Trophoblast cell (in vitro differentiated cells and primary cell): ENCODE measurements at regions not wholly inside any gene's neighbourhood (a gene's known extent, or its start where the extent isn't known, plus 50 kb on each side); places are given as distances from the start of the nearest gene placed in this dataset.

Experiments used
- DNase-seq, 2 donors: peaks; one replicate each; pipeline ENCODE4 v3.0.0-alpha.2; 2016
- H2AFZ ChIP-seq: 2 replicates; pipeline ENCODE4 v1.6.1; 2013; ENCODE audit warnings: low read length, moderate library complexity, mild to moderate bottlenecking; ENCODE audit not compliant: insufficient read depth, poor library complexity
- H2AK5ac ChIP-seq: 2 replicates; pipeline ENCODE4 v1.6.1; 2013; ENCODE audit warnings: mild to moderate bottlenecking, low read length
- H2BK120ac ChIP-seq: 2 replicates; pipeline ENCODE4 v1.6.1; 2013; ENCODE audit warnings: low read length, mild to moderate bottlenecking, moderate library complexity; ENCODE audit not compliant: insufficient read depth, poor library complexity
- H2BK12ac ChIP-seq: 2 replicates; pipeline ENCODE4 v1.6.1; 2013; ENCODE audit warnings: mild to moderate bottlenecking, low read length, moderate library complexity
- H2BK5ac ChIP-seq: 2 replicates; pipeline ENCODE4 v1.6.1; 2013; ENCODE audit warnings: low read length, low read depth, moderate library complexity, mild to moderate bottlenecking; ENCODE audit not compliant: poor library complexity
- H3K14ac ChIP-seq: 2 replicates; pipeline ENCODE4 v1.6.1; 2013; ENCODE audit warnings: mild to moderate bottlenecking, low read length
- H3K18ac ChIP-seq: 2 replicates; pipeline ENCODE4 v1.6.1; 2013; ENCODE audit warnings: mild to moderate bottlenecking, low read length
- H3K23ac ChIP-seq: 2 replicates; pipeline ENCODE4 v1.6.1; 2013; ENCODE audit warnings: low read length
- H3K27ac ChIP-seq: 2 replicates; pipeline ENCODE4 v1.5.1; 2013; ENCODE audit warnings: low read depth, mild to moderate bottlenecking, inconsistent platforms, low read length, moderate library complexity
- H3K27me3 ChIP-seq: 2 replicates; pipeline ENCODE4 v1.6.1; 2013; ENCODE audit warnings: inconsistent platforms, mild to moderate bottlenecking, low read length, moderate library complexity; ENCODE audit not compliant: insufficient read depth
- H3K36me3 ChIP-seq, 2 experiments: 1 replicate in 1 of 2; 2 replicates in 1 of 2; pipeline ENCODE4 v1.6.1; 2013; ENCODE audit warnings: low read length in 2 of 2, mild to moderate bottlenecking in 2 of 2, moderate library complexity in 1 of 2; ENCODE audit not compliant: insufficient read depth in 2 of 2, control insufficient read depth in 1 of 2
- H3K4ac ChIP-seq: 2 replicates; pipeline ENCODE4 v1.6.1; 2013; ENCODE audit warnings: low read depth, mild to moderate bottlenecking, low read length, moderate library complexity
- H3K4me1 ChIP-seq, 2 experiments: 1 replicate in 1 of 2; 2 replicates in 1 of 2; pipeline ENCODE4 v1.6.1; 2013; ENCODE audit warnings: low read length in 2 of 2, mild to moderate bottlenecking in 2 of 2, moderate library complexity in 1 of 2; ENCODE audit not compliant: insufficient read depth in 2 of 2, control insufficient read depth in 1 of 2
- H3K4me2 ChIP-seq: 2 replicates; pipeline ENCODE4 v1.6.1; 2013; ENCODE audit warnings: inconsistent platforms, mild to moderate bottlenecking, low read length, moderate library complexity
- H3K4me3 ChIP-seq: 2 replicates; pipeline ENCODE4 v1.5.1; 2013; ENCODE audit warnings: mild to moderate bottlenecking, low read depth, low read length, inconsistent platforms
- H3K79me1 ChIP-seq: one replicate; pipeline ENCODE4 v1.6.1; 2013; ENCODE audit warnings: low read length
- H3K79me2 ChIP-seq: 2 replicates; pipeline ENCODE4 v1.6.1; 2013; ENCODE audit warnings: low read length, mild to moderate bottlenecking; ENCODE audit not compliant: control insufficient read depth, insufficient read depth, poor library complexity
- H3K9ac ChIP-seq: 2 replicates; pipeline ENCODE4 v1.6.1; 2013; ENCODE audit warnings: mild to moderate bottlenecking, low read length
- H3K9me3 ChIP-seq: 2 replicates; pipeline ENCODE4 v1.6.1; 2013; ENCODE audit warnings: low read depth, mild to moderate bottlenecking, control low read depth, inconsistent platforms, low read length; ENCODE audit not compliant: insufficient read depth
- H4K12ac ChIP-seq: 2 replicates; pipeline ENCODE4 v1.6.1; 2013; ENCODE audit warnings: low read depth, mild to moderate bottlenecking, low read length, moderate library complexity
- H4K8ac ChIP-seq: 2 replicates; pipeline ENCODE4 v1.6.1; 2013; ENCODE audit warnings: low read depth, mild to moderate bottlenecking, low read length, moderate library complexity
- H4K91ac ChIP-seq: one replicate; pipeline ENCODE4 v1.6.1; 2013; ENCODE audit warnings: low read depth, mild to moderate bottlenecking, low read length, moderate library complexity
- WGBS: extraction: QIAGEN DNeasy Blood & Tissue Kit; methylation state at CpG from one replicate; pipeline ENCODE4 v1.1.7; 2013; ENCODE audit warnings: missing lambda C conversion rate; ENCODE audit not compliant: insufficient read length, insufficient coverage; ENCODE audit errors: extremely low coverage; 5-methylcytosine and 5-hydroxymethylcytosine counted together

DNA sequence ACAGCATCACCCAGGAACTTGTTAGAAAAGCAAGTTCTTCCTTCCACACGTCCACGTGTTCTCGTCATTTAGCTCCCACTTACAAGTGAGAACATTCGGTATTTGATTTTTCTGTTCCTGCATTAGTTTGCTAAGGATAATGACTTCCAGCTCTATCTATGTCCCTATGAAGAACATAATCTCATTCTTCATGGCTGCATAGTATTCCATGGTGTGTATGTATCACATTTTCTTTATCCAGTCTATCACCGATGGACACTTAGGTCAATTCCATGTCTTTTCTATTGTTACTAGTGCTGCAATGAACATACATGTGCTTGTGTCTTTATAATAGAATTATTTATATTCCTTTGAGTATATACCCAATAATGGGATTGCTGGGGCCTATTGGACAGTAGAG is 368.7 kb upstream of the RUNX1 start:
- H3K79me2 ChIP-seq, result no peaks in the 10 kb centered on the region
- H3K36me3 ChIP-seq, result no peaks in the 10 kb centered on the region
- no peak overlapping the region for H2AK5ac ChIP-seq
- H3K27me3 ChIP-seq, result no peaks in the 10 kb centered on the region
- no peaks in the 10 kb centered on the region for H3K79me1 ChIP-seq
- H3K4me2 ChIP-seq, result no peak overlapping the region
- no peak overlapping the region for H4K91ac ChIP-seq
- no peak overlapping the region for H4K12ac ChIP-seq
- no peak overlapping the region for H3K18ac ChIP-seq
- no peak overlapping the region for H2BK120ac ChIP-seq
- H2AFZ ChIP-seq, result no peak overlapping the region
- no peak overlapping the region for H2BK5ac ChIP-seq
- no peak overlapping the region for H3K23ac ChIP-seq
- no peak overlapping the region for H2BK12ac ChIP-seq
- H4K8ac ChIP-seq, result no peak overlapping the region
- H3K4me1 ChIP-seq, result no peaks in the 10 kb centered on the region
- no peak overlapping the region for H3K9ac ChIP-seq
- no peak overlapping the region for H3K14ac ChIP-seq
- no peak overlapping the region for H3K4me3 ChIP-seq
- no peak overlapping the region for H3K27ac ChIP-seq
- no peak for DNase-seq
- no peak overlapping the region for H3K4ac ChIP-seq
- peaks cover 3% of the 10 kb centered on the region for H3K9me3 ChIP-seq
- WGBS, result no CpG with 5 or more reads among the region's 5 CpGs

DNA sequence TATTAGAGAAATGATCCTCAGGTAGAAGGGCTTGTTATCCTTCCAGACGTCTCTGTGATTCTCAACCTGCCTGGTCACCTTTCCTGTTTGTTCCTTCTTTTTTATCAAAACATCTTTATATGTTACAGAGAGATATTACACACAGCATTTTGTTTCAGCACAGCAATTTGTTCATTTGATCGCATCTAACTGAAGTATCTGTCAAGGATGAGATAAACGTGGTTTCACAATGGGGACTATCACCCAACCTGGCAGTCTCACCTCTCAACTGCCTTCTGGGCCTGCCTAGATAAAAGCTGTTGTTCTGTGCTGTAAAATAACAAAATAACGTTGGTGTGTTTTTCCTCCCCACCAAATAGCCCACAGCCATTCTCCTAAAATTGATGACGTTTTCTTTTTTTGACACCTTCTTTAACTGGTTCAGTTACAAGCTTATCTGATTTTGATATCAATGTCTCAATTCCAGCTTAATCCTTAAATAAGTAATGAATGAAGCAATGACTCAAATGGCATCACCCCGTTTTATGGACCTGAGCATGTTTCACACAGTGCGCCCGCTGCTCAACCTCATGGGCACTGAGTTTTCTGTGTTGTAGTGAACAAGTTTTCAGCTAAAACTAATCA is 367.9 kb upstream of the RUNX1 start:
- Histone ChIP-seq H3K27me3 (no peaks in the 10 kb centered on the region), H3K18ac (no peak overlapping the region)
- DNase-seq, result peak; percentile 30 to 80

DNA sequence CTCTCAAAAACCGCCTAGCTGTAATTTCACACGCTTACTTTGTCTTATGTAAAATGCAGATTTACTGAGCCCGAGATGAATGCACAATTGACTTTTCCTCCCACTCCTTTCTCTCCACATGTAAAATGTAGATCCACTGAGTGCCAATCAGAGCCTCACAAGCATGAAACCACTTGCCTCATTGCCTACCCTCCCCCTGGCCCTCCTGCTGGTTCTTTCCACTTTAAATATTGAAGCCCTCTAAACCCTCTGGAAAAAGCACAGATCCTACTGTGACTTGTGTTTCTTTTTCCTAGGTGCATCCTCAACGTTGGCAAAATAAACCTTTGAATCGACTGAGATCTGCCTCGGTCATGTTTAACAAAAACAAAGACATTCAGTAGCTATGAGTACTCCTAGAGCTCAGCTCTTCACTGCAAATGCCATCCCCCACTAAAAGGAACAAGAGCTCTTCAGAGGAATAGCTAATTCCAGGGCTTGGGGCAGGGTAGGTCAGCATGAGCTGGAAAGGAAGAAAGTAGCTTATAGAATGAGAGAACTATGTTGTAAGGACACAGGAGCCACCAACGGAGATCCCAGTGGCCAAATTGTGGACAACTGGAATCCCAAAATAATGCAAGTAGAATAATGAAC is 365.5 kb upstream of the RUNX1 start:
- Histone ChIP-seq H3K23ac (no peak overlapping the region), H3K4me1 (no peaks in the 10 kb centered on the region), H2AFZ (no peak overlapping the region), H2BK120ac (no peak overlapping the region), H2BK12ac (no peak overlapping the region), H3K18ac (no peak overlapping the region), H3K27ac (no peak overlapping the region), H3K9ac (no peak overlapping the region), H3K27me3 (no peaks in the 10 kb centered on the region), H3K79me2 (no peaks in the 10 kb centered on the region), H4K8ac (no peak overlapping the region), H3K79me1 (no peaks in the 10 kb centered on the region), H3K4me2 (no peak overlapping the region), H3K36me3 (no peaks in the 10 kb centered on the region), H3K14ac (no peak overlapping the region), H4K91ac (no peak overlapping the region), H4K12ac (no peak overlapping the region), H2AK5ac (no peak overlapping the region), H3K4ac (no peak overlapping the region), H3K9me3 (no peaks in the 10 kb centered on the region), H2BK5ac (no peak overlapping the region), H3K4me3 (no peak overlapping the region)
- WGBS, result no CpG with 5 or more reads among the region's 7 CpGs
- DNase-seq, result no peak

More for the DNA sequence above, 367.9 kb upstream of the RUNX1 start:
- Histone ChIP-seq H2BK5ac (no peak overlapping the region), H3K79me2 (no peaks in the 10 kb centered on the region), H3K14ac (no peak overlapping the region), H3K4me2 (no peak overlapping the region), H3K4ac (no peak overlapping the region), H3K23ac (no peak overlapping the region), H4K91ac (no peak overlapping the region), H2AK5ac (no peak overlapping the region), H3K4me3 (no peak overlapping the region), H2BK12ac (no peak overlapping the region), H2BK120ac (no peak overlapping the region), H3K79me1 (no peaks in the 10 kb centered on the region), H2AFZ (no peak overlapping the region), H3K36me3 (no peaks in the 10 kb centered on the region), H3K27ac (no peak overlapping the region), H3K9ac (no peak overlapping the region), H3K9me3 (no peaks in the 10 kb centered on the region), H4K12ac (no peak overlapping the region), H3K4me1 (no peaks in the 10 kb centered on the region), H4K8ac (no peak overlapping the region)
- no CpG with 5 or more reads among the region's 8 CpGs for WGBS

DNA sequence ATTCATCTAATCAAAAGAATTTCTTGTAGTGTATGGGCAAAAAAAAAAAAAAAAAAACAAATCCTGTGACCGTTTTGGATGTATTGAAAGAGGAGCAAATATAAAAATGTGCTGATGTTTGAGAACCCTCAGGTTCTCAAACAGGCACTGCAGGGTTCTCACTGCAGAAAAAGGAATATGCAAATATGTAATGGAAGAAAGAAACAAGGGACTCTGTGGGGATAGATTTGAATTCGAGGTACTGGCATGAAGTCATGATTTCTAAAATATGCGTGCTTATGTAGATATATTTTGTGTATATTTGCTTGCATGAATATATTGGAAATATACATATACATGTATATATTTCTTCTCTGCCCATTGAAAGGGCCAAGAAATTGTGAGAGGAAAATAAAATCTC is 365.0 kb upstream of the RUNX1 start:
- Histone ChIP-seq H3K4ac (no peak overlapping the region), H2BK120ac (no peak overlapping the region), H3K36me3 (no peaks in the 10 kb centered on the region), H4K91ac (no peak overlapping the region), H3K4me2 (no peak overlapping the region), H3K23ac (no peak overlapping the region), H3K9me3 (no peaks in the 10 kb centered on the region), H3K4me1 (no peaks in the 10 kb centered on the region), H2BK5ac (no peak overlapping the region), H3K27me3 (no peaks in the 10 kb centered on the region), H3K9ac (no peak overlapping the region), H2AFZ (no peak overlapping the region), H3K18ac (no peak overlapping the region), H3K4me3 (no peak overlapping the region), H3K79me1 (no peaks in the 10 kb centered on the region), H4K8ac (no peak overlapping the region), H3K79me2 (no peaks in the 10 kb centered on the region), H2BK12ac (no peak overlapping the region), H3K14ac (no peak overlapping the region), H3K27ac (no peak overlapping the region), H2AK5ac (no peak overlapping the region), H4K12ac (no peak overlapping the region)
- no peak for DNase-seq
- WGBS, result no CpG with 5 or more reads among the region's 3 CpGs
